OCI-LY3 (cell line): ENCODE measurements at regions not wholly inside any gene's neighbourhood (a gene's known extent, or its start where the extent isn't known, plus 50 kb on each side); places are given as distances from the start of the nearest gene placed in this dataset.

ENCODE experiments used
- H2AFZ ChIP-seq: fragments of 200-600, 300-600 bp; shearing (Covaris generic); 2 replicates; pipeline ENCODE4 v1.6.0; 2014; ENCODE audit warnings: antibody characterized with exemption, low read depth, low read length
- H3K27ac ChIP-seq: fragments of 200-600, 300-600 bp; sonication (generic); 2 replicates; pipeline ENCODE4 v1.5.1; 2014; ENCODE audit warnings: mild to moderate bottlenecking, low read length, moderate library complexity, mixed read lengths
- H3K27me3 ChIP-seq: fragments of 200-600, 300-600 bp; sonication (generic); 2 replicates; pipeline ENCODE4 v1.6.1; 2014; ENCODE audit warnings: low read depth, low read length, mixed read lengths
- H3K36me3 ChIP-seq: fragments of 200-600, 300-600 bp; sonication (generic); replicated peaks from 2 replicates; pipeline ENCODE3; 2014; ENCODE audit warnings: low read depth, low read length, mixed read lengths
- H3K4me1 ChIP-seq: fragments of 300-600, 200-600 bp; sonication (generic); 2 replicates; pipeline ENCODE4 v1.6.1; 2014; ENCODE audit warnings: low read length, mixed read lengths
- H3K4me2 ChIP-seq: fragments of 200-600, 300-600 bp; sonication (generic); 2 replicates; pipeline ENCODE4 v1.6.1; 2014; ENCODE audit warnings: low read length, mixed read lengths
- H3K4me3 ChIP-seq: fragments of 300-600, 200-600 bp; sonication (generic); 2 replicates; pipeline ENCODE4 v1.5.1; 2014; ENCODE audit warnings: antibody characterized with exemption, mild to moderate bottlenecking, low read length, moderate library complexity
- H3K79me2 ChIP-seq: fragments of 300-600, 200-600 bp; shearing (Covaris generic); 2 replicates; pipeline ENCODE4 v1.6.1; 2014; ENCODE audit warnings: mild to moderate bottlenecking, low read length, mixed read lengths
- H3K9ac ChIP-seq: fragments of 300-600, 200-600 bp; shearing (Covaris generic); 2 replicates; pipeline ENCODE4 v1.6.0; 2014; ENCODE audit warnings: mild to moderate bottlenecking, low read length, moderate library complexity
- H3K9me3 ChIP-seq: fragments of 200-600, 300-600 bp; shearing (Covaris generic); 2 replicates; pipeline ENCODE4 v1.6.1; 2014; ENCODE audit warnings: low read length, mixed read lengths; ENCODE audit not compliant: insufficient read depth
- H4K20me1 ChIP-seq: fragments of 200-600, 300-600 bp; sonication (generic); 2 replicates; pipeline ENCODE4 v1.6.1; 2016; ENCODE audit warnings: low read length, mixed read lengths; ENCODE audit not compliant: insufficient read depth
- CTCF ChIP-seq: fragments of 200-600, 300-600 bp; sonication (generic); IDR thresholded peaks from 2 replicates; pipeline ENCODE4 v1.5.1; 2014; ENCODE audit warnings: antibody characterized with exemption, low read length, low read depth
- EZH2phosphoT487 ChIP-seq: fragments of 200-600 bp; shearing (Covaris generic); IDR thresholded peaks from 2 replicates; pipeline ENCODE4 v1.6.1; 2018; ENCODE audit warnings: antibody characterized with exemption, mixed run types, low read depth

GRCh38 chr9:14962193-14962882 lies 52.1 kb upstream of the FREM1 start:
- no peaks in the 10 kb centered on the region for H3K79me2 ChIP-seq
- H3K4me2 ChIP-seq: no peak overlapping the region
- H3K9ac ChIP-seq: no peak overlapping the region
- no peaks in the 10 kb centered on the region for H4K20me1 ChIP-seq
- H3K36me3 ChIP-seq: no peaks in the 10 kb centered on the region
- TF ChIP-seq CTCF: no peak
- no peak for TF ChIP-seq EZH2phosphoT487
- H3K27ac ChIP-seq: no peak overlapping the region
- no peaks in the 10 kb centered on the region for H3K9me3 ChIP-seq
- H3K4me1 ChIP-seq: no peaks in the 10 kb centered on the region
- no peak overlapping the region for H3K4me3 ChIP-seq
- H2AFZ ChIP-seq: no peak overlapping the region
- H3K27me3 ChIP-seq: no peaks in the 10 kb centered on the region

GRCh38 chr9:14961372-14962068 lies 51.3 kb upstream of the FREM1 start:
- Histone ChIP-seq H2AFZ (peak overlapping the region; percentile 54; the same call in 1 of the 2 replicates), H3K4me1 (no peaks in the 10 kb centered on the region), H3K27me3 (no peaks in the 10 kb centered on the region), H3K4me2 (no peak overlapping the region), H3K36me3 (no peaks in the 10 kb centered on the region), H3K4me3 (no peak overlapping the region), H3K9ac (no peak overlapping the region), H3K9me3 (no peaks in the 10 kb centered on the region), H3K79me2 (no peaks in the 10 kb centered on the region), H4K20me1 (no peaks in the 10 kb centered on the region), H3K27ac (no peak overlapping the region)
- no peak for TF ChIP-seq CTCF
- no peak for TF ChIP-seq EZH2phosphoT487

- Histone ChIP-seq H3K4me1 (no peaks in the 10 kb centered on the region), H3K4me3 (no peak overlapping the region), H3K27ac (no peak overlapping the region), H3K79me2 (no peaks in the 10 kb centered on the region), H2AFZ (no peak overlapping the region), H3K9me3 (no peaks in the 10 kb centered on the region), H4K20me1 (no peaks in the 10 kb centered on the region), H3K9ac (no peak overlapping the region), H3K27me3 (no peaks in the 10 kb centered on the region), H3K4me2 (no peak overlapping the region), H3K36me3 (no peaks in the 10 kb centered on the region)
- TF ChIP-seq EZH2phosphoT487: no peak
- TF ChIP-seq CTCF: no peak
Observed at GRCh38 chr9:14960881-14961280, 50.7 kb upstream of the FREM1 start.
